Stimulated activated naive B cell treated with anti-CD40 and anti-IgM and Interleukin-4, amounts not matched to agents 10 μg/mL and 1 μg/mL and 100 μg/mL, for 72 hours (primary cell): ENCODE measurements at regions not wholly inside any gene's neighbourhood (a gene's known extent, or its start where the extent isn't known, plus 50 kb on each side); places are given as distances from the start of the nearest gene placed in this dataset.
A peak's percentile ranks its signal among the peaks of the same experiment; 100 is the strongest.

ENCODE experiments used
- ATAC-seq, 2 donors: fragments of 150-1000 bp; cut with Tn5 transposase; replicated peaks; 2 replicates each; pipeline ENCODE4 v1.10.0; 2021; ENCODE audit warnings: moderate library complexity in 1 of 2
- DNase-seq: peaks from one replicate; pipeline ENCODE4 v3.0.0; 2021
- H3K27ac Mint-ChIP-seq: one replicate; pipeline ENCODE4 v1.8.0; 2022; ENCODE audit warnings: mild to moderate bottlenecking, mixed read lengths
- H3K27me3 Mint-ChIP-seq, 2 donors: one replicate each; pipeline ENCODE4 v1.8.0; 2022; ENCODE audit warnings: mixed read lengths in 2 of 2
- H3K36me3 Mint-ChIP-seq, 2 donors: one replicate each; pipeline ENCODE4 v1.8.0; 2022; ENCODE audit warnings: mixed read lengths in 2 of 2, mild to moderate bottlenecking in 1 of 2
- H3K4me1 Mint-ChIP-seq, 2 donors: one replicate each; pipeline ENCODE4 v1.8.0; 2022; ENCODE audit warnings: mixed read lengths in 2 of 2, mild to moderate bottlenecking in 1 of 2
- H3K4me3 Mint-ChIP-seq, 2 donors: one replicate each; pipeline ENCODE4 v1.8.0; 2022; ENCODE audit warnings: mild to moderate bottlenecking in 2 of 2, mixed read lengths in 2 of 2, moderate library complexity in 1 of 2
- H3K9me3 Mint-ChIP-seq, 2 donors: one replicate each; pipeline ENCODE4 v1.8.0; 2022; ENCODE audit warnings: mixed read lengths in 2 of 2, mild to moderate bottlenecking in 1 of 2

GRCh38 chr2:7967707-7968405 is 714.0 kb upstream of the ID2 start:
- H3K4me1 Mint-ChIP-seq = no peaks in the 10 kb centered on the region
- no peaks in the 10 kb centered on the region for H3K36me3 Mint-ChIP-seq
- H3K27ac Mint-ChIP-seq = no peak overlapping the region
- H3K27me3 Mint-ChIP-seq = peaks cover 4 to 17% of the 10 kb centered on the region in 2 donors
- H3K9me3 Mint-ChIP-seq = no peaks in the 10 kb centered on the region
- ATAC-seq = no peak
- DNase-seq = no peak
- no peak overlapping the region for H3K4me3 Mint-ChIP-seq

- ATAC-seq = no peak
These were observed 711.9 kb upstream of the ID2 start for GRCh38 chr2:7969756-7970515.

GRCh38 chr2:7971248-7971647 is 710.6 kb upstream of the ID2 start:
- Mint-ChIP-seq H3K4me1 (no peaks in the 10 kb centered on the region), H3K27me3 (peaks cover 19 to 22% of the 10 kb centered on the region in 2 donors)

More at GRCh38 chr2:7969756-7970515, 711.9 kb upstream of the ID2 start:
- Mint-ChIP-seq H3K4me1 (no peaks in the 10 kb centered on the region), H3K27ac (no peak overlapping the region), H3K36me3 (no peaks in the 10 kb centered on the region), H3K9me3 (no peaks in the 10 kb centered on the region), H3K4me3 (no peak overlapping the region), H3K27me3 (peaks cover 13 to 21% of the 10 kb centered on the region in 2 donors)
- DNase-seq = no peak

GRCh38 chr2:7971841-7972240 is 710.0 kb upstream of the ID2 start:
- H3K4me1 Mint-ChIP-seq = no peaks in the 10 kb centered on the region
- no peak overlapping the region for H3K27ac Mint-ChIP-seq
- peaks cover 18 to 22% of the 10 kb centered on the region in 2 donors for H3K27me3 Mint-ChIP-seq
- ATAC-seq = no peak
- no peak overlapping the region for H3K4me3 Mint-ChIP-seq
- no peaks in the 10 kb centered on the region for H3K36me3 Mint-ChIP-seq
- H3K9me3 Mint-ChIP-seq = no peaks in the 10 kb centered on the region
- DNase-seq = no peak

More at GRCh38 chr2:7971248-7971647, 710.6 kb upstream of the ID2 start:
- H3K9me3 Mint-ChIP-seq = no peaks in the 10 kb centered on the region
- no peak overlapping the region for H3K27ac Mint-ChIP-seq
- H3K4me3 Mint-ChIP-seq = no peak overlapping the region
- DNase-seq (no peak), ATAC-seq (no peak)
- no peaks in the 10 kb centered on the region for H3K36me3 Mint-ChIP-seq

GRCh38 chr2:7972670-7973069 is 709.2 kb upstream of the ID2 start:
- no peak for ATAC-seq
- Mint-ChIP-seq H3K27me3 (peaks cover 14 to 22% of the 10 kb centered on the region in 2 donors), H3K4me3 (no peak overlapping the region), H3K27ac (no peak overlapping the region), H3K9me3 (no peaks in the 10 kb centered on the region), H3K36me3 (no peaks in the 10 kb centered on the region), H3K4me1 (no peaks in the 10 kb centered on the region)
- no peak for DNase-seq

- no peaks in the 10 kb centered on the region for H3K4me1 Mint-ChIP-seq
- H3K27me3 Mint-ChIP-seq = peaks cover 18 to 22% of the 10 kb centered on the region in 2 donors
- no peaks in the 10 kb centered on the region for H3K36me3 Mint-ChIP-seq
- H3K9me3 Mint-ChIP-seq = no peaks in the 10 kb centered on the region
- H3K27ac Mint-ChIP-seq = no peak overlapping the region
- DNase-seq (no peak), ATAC-seq (no peak)
- no peak overlapping the region for H3K4me3 Mint-ChIP-seq
These were observed 707.9 kb upstream of the ID2 start for GRCh38 chr2:7973801-7974480.

- Mint-ChIP-seq H3K4me1 (no peaks in the 10 kb centered on the region), H3K27me3 (peaks cover 16 to 18% of the 10 kb centered on the region in 2 donors), H3K9me3 (no peaks in the 10 kb centered on the region), H3K27ac (no peak overlapping the region), H3K4me3 (no peak overlapping the region), H3K36me3 (no peaks in the 10 kb centered on the region)
- no peak for ATAC-seq
- no peak for DNase-seq
These were observed 706.9 kb upstream of the ID2 start for GRCh38 chr2:7974936-7975335.

GRCh38 chr2:7976206-7976605 is 705.6 kb upstream of the ID2 start:
- no peak overlapping the region for H3K27ac Mint-ChIP-seq
- no peaks in the 10 kb centered on the region for H3K9me3 Mint-ChIP-seq
- no peaks in the 10 kb centered on the region for H3K36me3 Mint-ChIP-seq
- ATAC-seq = no peak
- H3K27me3 Mint-ChIP-seq = peaks cover 11 to 18% of the 10 kb centered on the region in 2 donors
- H3K4me1 Mint-ChIP-seq = no peaks in the 10 kb centered on the region
- no peak overlapping the region for H3K4me3 Mint-ChIP-seq
- no peak for DNase-seq

- DNase-seq (no peak), ATAC-seq (no peak)
- Mint-ChIP-seq H3K9me3 (peaks cover 0 to 2% of the 10 kb centered on the region in 2 donors), H3K36me3 (no peaks in the 10 kb centered on the region), H3K4me3 (no peak overlapping the region), H3K27ac (no peak overlapping the region), H3K27me3 (peaks cover 11 to 18% of the 10 kb centered on the region in 2 donors), H3K4me1 (no peaks in the 10 kb centered on the region)
These were observed 703.9 kb upstream of the ID2 start for GRCh38 chr2:7977981-7978380.

GRCh38 chr2:7982054-7982453 is 699.8 kb upstream of the ID2 start:
- Mint-ChIP-seq H3K4me1 (peaks cover 6 to 14% of the 10 kb centered on the region in 2 donors), H3K27ac (no peak overlapping the region), H3K27me3 (peaks cover 7 to 15% of the 10 kb centered on the region in 2 donors), H3K4me3 (no peak overlapping the region), H3K9me3 (peaks cover 0 to 2% of the 10 kb centered on the region in 2 donors), H3K36me3 (no peaks in the 10 kb centered on the region)
- ATAC-seq (no peak), DNase-seq (no peak)

GRCh38 chr2:7983451-7983850 is 698.4 kb upstream of the ID2 start:
- DNase-seq (no peak), ATAC-seq (no peak)
- H3K36me3 Mint-ChIP-seq = no peaks in the 10 kb centered on the region
- no peak overlapping the region for H3K4me3 Mint-ChIP-seq
- peaks cover 7 to 14% of the 10 kb centered on the region in 2 donors for H3K27me3 Mint-ChIP-seq
- peaks cover 6 to 14% of the 10 kb centered on the region in 2 donors for H3K4me1 Mint-ChIP-seq
- H3K27ac Mint-ChIP-seq = no peak overlapping the region
- peaks cover 0 to 2% of the 10 kb centered on the region in 2 donors for H3K9me3 Mint-ChIP-seq

GRCh38 chr2:7983912-7984311 is 697.9 kb upstream of the ID2 start:
- H3K27ac Mint-ChIP-seq = no peak overlapping the region
- no peak overlapping the region for H3K4me3 Mint-ChIP-seq
- H3K4me1 Mint-ChIP-seq = peaks cover 6 to 14% of the 10 kb centered on the region in 2 donors
- no peaks in the 10 kb centered on the region for H3K36me3 Mint-ChIP-seq
- H3K9me3 Mint-ChIP-seq = peaks cover 0 to 2% of the 10 kb centered on the region in 2 donors
- DNase-seq = no peak
- peaks cover 7 to 11% of the 10 kb centered on the region in 2 donors for H3K27me3 Mint-ChIP-seq
- no peak for ATAC-seq

GRCh38 chr2:7984693-7985353 is 697.0 kb upstream of the ID2 start:
- peaks cover 6 to 14% of the 10 kb centered on the region in 2 donors for H3K4me1 Mint-ChIP-seq
- H3K9me3 Mint-ChIP-seq = peaks cover 0 to 2% of the 10 kb centered on the region in 2 donors
- peak in 1 of 2 donors; percentile 52 for ATAC-seq
- H3K27ac Mint-ChIP-seq = no peak overlapping the region
- H3K27me3 Mint-ChIP-seq = peaks cover 7 to 11% of the 10 kb centered on the region in 2 donors
- no peak overlapping the region for H3K4me3 Mint-ChIP-seq
- H3K36me3 Mint-ChIP-seq = no peaks in the 10 kb centered on the region
- no peak for DNase-seq

- Mint-ChIP-seq H3K27me3 (peaks cover 7 to 11% of the 10 kb centered on the region in 2 donors), H3K4me1 (peaks cover 6 to 14% of the 10 kb centered on the region in 2 donors), H3K4me3 (no peak overlapping the region), H3K9me3 (peaks cover 0 to 2% of the 10 kb centered on the region in 2 donors), H3K27ac (peak overlapping the region; percentile 20), H3K36me3 (no peaks in the 10 kb centered on the region)
- DNase-seq (no peak), ATAC-seq (no peak)
These were observed 695.4 kb upstream of the ID2 start for GRCh38 chr2:7986431-7986830.
